ENCODE measurements at regions not wholly inside any gene's neighbourhood (a gene's known extent, or its start where the extent isn't known, plus 50 kb on each side); places are given as distances from the start of the nearest gene placed in this dataset.

DNA sequence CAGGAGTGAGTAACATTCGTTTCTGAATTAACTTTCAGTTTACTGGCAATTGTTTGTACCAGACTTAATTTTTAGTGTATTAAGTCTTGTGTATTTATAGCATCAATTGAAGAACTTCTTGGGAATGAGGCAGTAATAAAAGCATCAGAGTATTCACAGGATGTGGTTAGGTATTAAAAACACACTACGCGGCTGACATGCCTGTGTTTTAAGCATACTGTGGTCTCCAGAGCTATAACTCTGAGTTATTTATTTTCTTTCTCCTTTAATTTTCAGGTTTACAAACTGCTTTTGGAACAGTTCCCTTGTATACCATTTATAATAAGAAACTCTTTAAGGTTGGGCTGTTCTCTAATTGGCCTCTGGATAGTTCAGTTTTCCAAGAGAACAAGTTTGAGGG is 626.1 kb upstream of the NRG3 start:
- no peak for TF ChIP-seq TCF12 (IDR thresholded peaks at IDR 0.05; ENCODE audit: low read depth)
- no peak for TF ChIP-seq MAX (IDR thresholded peaks at IDR 0.05)
- no peak for TF ChIP-seq CREB1 (IDR thresholded peaks at IDR 0.05; ENCODE audit: low read depth)
- no peak for TF ChIP-seq CEBPB (IDR thresholded peaks at IDR 0.05)
- no peak for TF ChIP-seq ZBTB7A (IDR thresholded peaks at IDR 0.05; ENCODE audit: low read depth)
- no peak for TF ChIP-seq EP300 (IDR thresholded peaks at IDR 0.05; ENCODE audit: borderline replicate concordance)
- TF ChIP-seq YY1 (IDR thresholded peaks at IDR 0.05; ENCODE audit: low read depth): no peak
- no peak for TF ChIP-seq TAF1 (IDR thresholded peaks at IDR 0.05; ENCODE audit: low read depth)
- TF ChIP-seq EGR1 (IDR thresholded peaks at IDR 0.05): no peak
- TF ChIP-seq FOXM1 (IDR thresholded peaks at IDR 0.05; ENCODE audit: borderline replicate concordance, low read depth): no peak
- no peak for TF ChIP-seq NFIC (IDR thresholded peaks at IDR 0.05)
- no peak for TF ChIP-seq USF1 (IDR thresholded peaks at IDR 0.05)
- TF ChIP-seq RAD21 (IDR thresholded peaks at IDR 0.05; ENCODE audit: low read depth): no peak
- no peak for TF ChIP-seq REST (IDR thresholded peaks at IDR 0.05; ENCODE audit: low read depth)
- no peak for TF ChIP-seq TEAD4 (IDR thresholded peaks at IDR 0.05)

DNA sequence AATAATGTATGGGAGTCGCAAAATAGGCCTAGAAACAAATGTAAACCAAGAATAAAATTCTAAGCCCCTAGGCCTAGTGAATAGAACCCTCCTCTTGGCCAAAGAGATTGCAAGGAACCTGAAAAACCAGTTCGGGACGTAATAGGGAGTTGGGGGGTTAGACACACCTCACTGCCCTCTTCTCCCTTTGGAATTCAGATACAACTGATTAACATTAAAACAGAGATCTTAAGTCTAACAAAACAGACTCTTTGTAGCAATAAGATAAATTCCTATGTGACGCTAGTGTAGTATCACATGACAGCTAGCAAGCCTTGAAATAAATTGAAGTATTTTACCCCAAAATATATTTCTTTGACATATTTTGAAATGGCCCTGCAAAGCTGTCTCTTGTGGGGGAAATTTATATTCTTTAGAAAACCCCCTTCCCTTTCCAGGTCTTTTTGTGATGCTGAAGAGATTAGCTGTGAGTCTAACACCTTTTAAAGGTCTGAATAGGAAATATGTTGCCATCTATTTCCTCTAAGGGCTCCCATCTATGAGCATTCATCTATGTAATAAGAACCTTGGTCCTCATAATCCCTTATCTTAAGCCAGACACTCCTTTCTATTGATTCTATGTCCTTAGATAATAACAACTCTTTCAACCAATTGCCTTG is 623.4 kb upstream of the NRG3 start:
- TF ChIP-seq FOXM1 (IDR thresholded peaks at IDR 0.05; ENCODE audit: borderline replicate concordance, low read depth) (no peak), TAF1 (IDR thresholded peaks at IDR 0.05; ENCODE audit: low read depth) (no peak), EP300 (IDR thresholded peaks at IDR 0.05; ENCODE audit: borderline replicate concordance) (no peak), TCF12 (IDR thresholded peaks at IDR 0.05; ENCODE audit: low read depth) (no peak), MAX (IDR thresholded peaks at IDR 0.05) (no peak), RAD21 (IDR thresholded peaks at IDR 0.05; ENCODE audit: low read depth) (no peak), ZBTB7A (IDR thresholded peaks at IDR 0.05; ENCODE audit: low read depth) (no peak), USF1 (IDR thresholded peaks at IDR 0.05) (no peak), CREB1 (IDR thresholded peaks at IDR 0.05; ENCODE audit: low read depth) (no peak), NFIC (IDR thresholded peaks at IDR 0.05) (no peak), TEAD4 (IDR thresholded peaks at IDR 0.05) (no peak), REST (IDR thresholded peaks at IDR 0.05; ENCODE audit: low read depth) (no peak), YY1 (IDR thresholded peaks at IDR 0.05; ENCODE audit: low read depth) (no peak), EGR1 (IDR thresholded peaks at IDR 0.05) (no peak), CEBPB (IDR thresholded peaks at IDR 0.05) (no peak)

- TF ChIP-seq CEBPB (IDR thresholded peaks at IDR 0.05) (no peak), TCF12 (IDR thresholded peaks at IDR 0.05; ENCODE audit: low read depth) (no peak), YY1 (IDR thresholded peaks at IDR 0.05; ENCODE audit: low read depth) (no peak), CREB1 (IDR thresholded peaks at IDR 0.05; ENCODE audit: low read depth) (no peak), NFIC (IDR thresholded peaks at IDR 0.05) (no peak), EGR1 (IDR thresholded peaks at IDR 0.05) (no peak), TEAD4 (IDR thresholded peaks at IDR 0.05) (no peak), ZBTB7A (IDR thresholded peaks at IDR 0.05; ENCODE audit: low read depth) (no peak)
Measured at GRCh38 chr10:81270051-81270450, 604.9 kb upstream of the NRG3 start.

DNA sequence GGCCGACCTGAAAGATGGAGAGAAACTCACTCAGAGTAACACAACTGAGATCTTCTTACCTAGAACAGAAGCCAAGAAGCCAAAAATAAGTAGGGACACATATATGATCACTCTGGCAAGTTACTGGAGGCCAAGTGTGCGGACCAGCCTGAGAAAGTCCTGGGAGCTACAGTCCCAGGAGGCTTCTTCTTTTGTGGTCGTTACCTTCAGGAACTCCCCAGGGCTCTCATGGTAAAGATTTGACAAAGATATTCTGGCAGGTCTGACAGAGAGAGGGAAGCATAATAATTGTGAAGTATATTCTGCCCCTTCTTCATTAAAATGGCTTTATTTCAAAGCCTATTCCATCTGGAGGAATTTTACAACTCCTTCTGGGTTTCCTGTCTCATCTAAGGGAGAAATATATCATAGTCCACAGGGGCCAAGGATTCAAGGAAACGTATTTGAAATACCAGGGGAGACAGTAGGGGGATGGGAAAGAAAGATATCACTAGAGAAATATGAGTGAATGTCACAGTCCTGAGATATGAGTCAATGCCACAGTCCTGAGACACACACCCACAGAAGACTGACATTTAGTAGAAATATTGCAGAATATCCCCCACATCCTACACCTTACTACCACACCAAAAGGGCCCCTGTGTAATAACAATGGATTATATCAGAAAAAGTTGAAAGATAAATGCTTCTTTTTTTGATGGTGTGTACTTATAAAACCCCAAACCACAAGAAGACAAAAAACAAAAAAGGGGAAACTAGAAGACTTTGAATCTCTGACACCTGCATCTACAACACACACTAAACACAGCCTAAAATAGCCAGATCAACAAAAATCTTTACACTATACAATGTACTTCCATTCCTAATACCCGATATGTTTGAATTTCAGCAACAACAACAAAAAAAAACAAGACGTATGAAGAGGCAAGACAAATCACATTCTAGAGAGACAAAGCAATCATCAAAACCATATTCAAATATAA is 594.2 kb upstream of the NRG3 start:
- TF ChIP-seq FOXM1 (IDR thresholded peaks at IDR 0.05; ENCODE audit: borderline replicate concordance, low read depth) (no peak), NFIC (IDR thresholded peaks at IDR 0.05) (no peak), CREB1 (IDR thresholded peaks at IDR 0.05; ENCODE audit: low read depth) (no peak), TCF12 (IDR thresholded peaks at IDR 0.05; ENCODE audit: low read depth) (no peak), TAF1 (IDR thresholded peaks at IDR 0.05; ENCODE audit: low read depth) (no peak), MAX (IDR thresholded peaks at IDR 0.05) (no peak), TEAD4 (IDR thresholded peaks at IDR 0.05) (no peak), EGR1 (IDR thresholded peaks at IDR 0.05) (no peak), RAD21 (IDR thresholded peaks at IDR 0.05; ENCODE audit: low read depth) (no peak), USF1 (IDR thresholded peaks at IDR 0.05) (no peak), ZBTB7A (IDR thresholded peaks at IDR 0.05; ENCODE audit: low read depth) (no peak), EP300 (IDR thresholded peaks at IDR 0.05; ENCODE audit: borderline replicate concordance) (no peak), CEBPB (IDR thresholded peaks at IDR 0.05) (no peak), YY1 (IDR thresholded peaks at IDR 0.05; ENCODE audit: low read depth) (no peak), REST (IDR thresholded peaks at IDR 0.05; ENCODE audit: low read depth) (no peak)

Data from Ishikawa (cell line).